ENCODE measurements at regions not wholly inside any gene's neighbourhood (a gene's known extent, or its start where the extent isn't known, plus 50 kb on each side); places are given as distances from the start of the nearest gene placed in this dataset.

GRCh38 chr12:115000038-115000437 is 316.1 kb upstream of the TBX3 start:
- Histone ChIP-seq H3K27ac (ENCODE audit: low read depth in 2 of 2, low read length in 1 of 2) (no peak overlapping the region), H3F3A (replicated peaks; ENCODE audit: insufficient read depth) (no peaks in the 10 kb centered on the region), H3K4me3 (ENCODE audit: low read depth in 2 of 2, low read length in 1 of 2) (no peak overlapping the region), H3K36me3 (replicated peaks in 1 of 2; ENCODE audit: control insufficient read depth in 1 of 2, insufficient read depth in 2 of 2, low read length in 1 of 2) (no peaks in the 10 kb centered on the region), H3K79me2 (ENCODE audit: insufficient read depth) (no peaks in the 10 kb centered on the region), H3K4me2 (no peak overlapping the region), H3K9ac (no peak overlapping the region), H3K9me3 (no peaks in the 10 kb centered on the region), H4K20me1 (ENCODE audit: insufficient read depth) (no peaks in the 10 kb centered on the region), H3K27me3 (ENCODE audit: insufficient read depth) (no peaks in the 10 kb centered on the region), H3K9me2 (no peaks in the 10 kb centered on the region), H3K4me1 (ENCODE audit: control insufficient read depth in 1 of 2, insufficient read depth in 2 of 2, low read depth in 1 of 2, low read length in 1 of 2) (peaks cover 0 to 20% of the 10 kb centered on the region in 2 experiments; a peak in 2 of 4 replicates), H2AFZ (ENCODE audit: low read depth) (no peak overlapping the region)
- DNase-seq: no peak
- CTCF ChIA-PET: no interaction called here
- POLR2A ChIA-PET: no interaction called here
- TF ChIP-seq NRF1 (IDR thresholded peaks at IDR 0.05; ENCODE audit: low read depth, low read length) (no peak), ELF1 (IDR thresholded peaks at IDR 0.05) (no peak), TAF1 (IDR thresholded peaks at IDR 0.05; ENCODE audit: borderline replicate concordance, low read depth, low read length) (no peak), RFX5 (IDR thresholded peaks at IDR 0.05; ENCODE audit: low read length) (no peak), RCOR1 (IDR thresholded peaks at IDR 0.05; ENCODE audit: low read length) (no peak), CHD2 (IDR thresholded peaks at IDR 0.05; ENCODE audit: low read length, partially characterized antibody) (no peak), POLR2AphosphoS5 (IDR thresholded peaks at IDR 0.05; ENCODE audit: low read depth, low read length) (no peak), IRF3 (IDR thresholded peaks at IDR 0.05; ENCODE audit: low read depth, low read length) (no peak), SIN3A (IDR thresholded peaks at IDR 0.05; ENCODE audit: borderline replicate concordance, low read depth, low read length) (no peak), RXRA (IDR thresholded peaks at IDR 0.05; ENCODE audit: borderline replicate concordance, low read depth) (no peak), USF2 (IDR thresholded peaks at IDR 0.05; ENCODE audit: borderline replicate concordance, low read depth, low read length) (no peak), RAD21 (IDR thresholded peaks at IDR 0.05; ENCODE audit: low read length) (no peak), EP300 (IDR thresholded peaks at IDR 0.05; ENCODE audit: borderline replicate concordance in 1 of 2, low read depth in 1 of 2, low read length in 1 of 2) (no peak)
- 54% methylated on average over 4 of the region's 4 CpGs for WGBS (ENCODE audit: low lambda C conversion rate)

- H3K9ac ChIP-seq: no peak overlapping the region
- H3F3A ChIP-seq (replicated peaks; ENCODE audit: insufficient read depth): no peaks in the 10 kb centered on the region
- no peak overlapping the region for H3K27ac ChIP-seq (ENCODE audit: low read depth in 2 of 2, low read length in 1 of 2)
- no peak overlapping the region for H2AFZ ChIP-seq (ENCODE audit: low read depth)
- H3K9me3 ChIP-seq: no peaks in the 10 kb centered on the region
- H3K36me3 ChIP-seq (replicated peaks in 1 of 2; ENCODE audit: control insufficient read depth in 1 of 2, insufficient read depth in 2 of 2, low read length in 1 of 2): no peaks in the 10 kb centered on the region
- H3K4me1 ChIP-seq (ENCODE audit: control insufficient read depth in 1 of 2, insufficient read depth in 2 of 2, low read depth in 1 of 2, low read length in 1 of 2): peaks cover 0 to 20% of the 10 kb centered on the region in 2 experiments; a peak in 2 of 4 replicates
- H3K79me2 ChIP-seq (ENCODE audit: insufficient read depth): no peaks in the 10 kb centered on the region
- no peak overlapping the region for H3K4me2 ChIP-seq
- no peak overlapping the region for H3K4me3 ChIP-seq (ENCODE audit: low read depth in 2 of 2, low read length in 1 of 2)
- POLR2A ChIA-PET: no interaction called here
- no peaks in the 10 kb centered on the region for H4K20me1 ChIP-seq (ENCODE audit: insufficient read depth)
- no peak for TF ChIP-seq TCF12 (IDR thresholded peaks at IDR 0.05)
- no peak for TF ChIP-seq NRF1 (IDR thresholded peaks at IDR 0.05; ENCODE audit: low read depth, low read length)
- TF ChIP-seq NFIC (IDR thresholded peaks at IDR 0.05; ENCODE audit: borderline replicate concordance): no peak
- TF ChIP-seq SIN3A (IDR thresholded peaks at IDR 0.05; ENCODE audit: borderline replicate concordance, low read depth, low read length): no peak
- no peak for TF ChIP-seq USF1 (IDR thresholded peaks at IDR 0.05; ENCODE audit: borderline replicate concordance, low read depth)
- TF ChIP-seq IRF3 (IDR thresholded peaks at IDR 0.05; ENCODE audit: low read depth, low read length): no peak
- TF ChIP-seq FOSL2 (IDR thresholded peaks at IDR 0.05; ENCODE audit: borderline replicate concordance, low read depth): no peak
- no peak for TF ChIP-seq MXI1 (IDR thresholded peaks at IDR 0.05; ENCODE audit: low read depth, low read length)
- TF ChIP-seq TAF1 (IDR thresholded peaks at IDR 0.05; ENCODE audit: borderline replicate concordance, low read depth, low read length): no peak
- TF ChIP-seq SMC3 (IDR thresholded peaks at IDR 0.05; ENCODE audit: low read depth, low read length): no peak
- TF ChIP-seq MAX (IDR thresholded peaks at IDR 0.05; ENCODE audit: low read depth): no peak
- TF ChIP-seq FOXM1 (IDR thresholded peaks at IDR 0.05; ENCODE audit: low read depth): no peak
- no peak for TF ChIP-seq JUND (IDR thresholded peaks at IDR 0.05)
- TF ChIP-seq FOXJ3 (CRISPR knock-in tag; IDR thresholded peaks at IDR 0.05): no peak
- TF ChIP-seq POLR2AphosphoS5 (IDR thresholded peaks at IDR 0.05; ENCODE audit: low read depth, low read length): no peak
- no peak for TF ChIP-seq RFX5 (IDR thresholded peaks at IDR 0.05; ENCODE audit: low read length)
- no peaks in the 10 kb centered on the region for H3K9me2 ChIP-seq
- WGBS (ENCODE audit: low lambda C conversion rate): 59% methylated on average over 3 of the region's 3 CpGs
- CTCF ChIA-PET: no interaction called here
- no peaks in the 10 kb centered on the region for H3K27me3 ChIP-seq (ENCODE audit: insufficient read depth)
- no peak for DNase-seq
Measured at GRCh38 chr12:114998750-114999128, 314.8 kb upstream of the TBX3 start.

All from SK-N-SH (cell line).